Right hindlimb (tissue), 1 donor: ENCODE measurements at regions not wholly inside any gene's neighbourhood (a gene's known extent, or its start where the extent isn't known, plus 50 kb on each side); places are given as distances from the start of the nearest gene placed in this dataset.
"Not testable (repeated sequence)": the region's sequence is repeated elsewhere in the genome, so short reads cannot be mapped to it uniquely, and the experiment has no call there.

Experiments
- DNase-seq: peaks from one replicate; pipeline ENCODE4 v3.0.0-alpha.2; 2018

GRCh38 chr7:86199881-86200614 lies 443.7 kb upstream of the GRM3 start:
- DNase-seq = no peak

- DNase-seq = no peak
Measured at GRCh38 chr7:86190351-86190750, 453.4 kb upstream of the GRM3 start.

DNA sequence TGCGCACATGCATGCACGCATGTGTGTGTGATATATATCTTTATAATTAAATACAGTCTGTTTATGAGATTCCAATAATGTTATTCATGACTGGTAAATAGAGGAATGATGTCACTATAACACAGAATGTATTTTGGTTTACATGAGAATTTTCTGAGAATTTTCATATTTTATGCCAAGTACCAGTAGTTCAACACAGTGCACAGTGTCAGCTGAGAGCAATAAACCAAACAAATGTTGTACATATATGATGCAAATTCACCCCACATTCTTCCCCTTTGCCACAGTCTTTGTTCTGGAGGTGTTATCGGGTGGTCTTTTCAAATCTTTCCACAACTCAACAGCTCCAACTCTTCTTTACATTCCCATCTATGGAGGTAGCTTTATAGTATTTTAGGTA lies 462.2 kb upstream of the GRM3 start:
- no peak for DNase-seq

- no peak for DNase-seq
Measured at GRCh38 chr7:86164827-86165226, 478.9 kb upstream of the GRM3 start.

DNA sequence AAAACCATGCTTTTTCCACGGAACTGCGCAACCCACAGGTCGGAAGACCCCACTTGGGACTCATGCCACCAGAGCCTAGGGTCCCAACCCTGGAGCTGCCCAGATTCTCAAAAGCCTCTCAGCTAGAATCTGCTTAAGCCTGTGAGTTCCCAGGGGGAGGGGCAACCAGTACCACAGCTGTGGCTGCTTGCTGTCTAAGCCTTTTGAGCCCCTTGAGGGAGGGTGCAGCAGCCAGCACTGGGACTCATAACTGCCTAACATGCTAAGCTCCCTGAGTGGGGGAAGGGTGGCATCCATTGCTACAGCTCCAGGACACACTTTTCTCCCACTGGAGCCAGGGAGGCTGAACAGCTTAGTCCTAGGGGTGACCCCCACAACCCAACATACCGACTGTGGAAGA lies 485.6 kb upstream of the GRM3 start:
- DNase-seq = no peak

- no peak for DNase-seq
Measured at GRCh38 chr7:86155623-86156022, 488.1 kb upstream of the GRM3 start.

DNA sequence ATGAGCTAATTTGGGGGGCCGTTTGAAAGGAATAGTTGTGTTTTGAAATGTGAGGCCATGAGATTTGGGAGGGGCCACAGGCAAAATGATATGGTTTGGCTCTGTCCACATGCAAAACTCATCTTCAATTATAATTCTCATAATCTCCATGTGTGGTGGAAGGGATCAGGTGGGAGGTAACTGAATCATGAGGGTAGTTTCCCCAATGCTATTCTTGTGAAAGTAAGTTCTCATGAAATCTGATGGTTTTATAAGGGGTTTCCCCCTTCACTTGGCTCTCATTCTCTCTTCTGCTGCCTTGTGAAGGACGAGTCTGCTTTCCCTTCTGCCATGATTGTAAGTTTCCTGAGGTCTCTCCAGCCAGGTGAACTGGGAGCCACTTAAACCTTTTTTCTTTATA lies 490.8 kb upstream of the GRM3 start:
- DNase-seq = no peak

- DNase-seq = no peak
Measured at GRCh38 chr7:86149024-86149665, 494.6 kb upstream of the GRM3 start.

GRCh38 chr7:86148501-86148900 lies 495.2 kb upstream of the GRM3 start:
- no peak for DNase-seq

GRCh38 chr7:86137343-86137742 lies 506.4 kb upstream of the GRM3 start:
- no peak for DNase-seq

DNA sequence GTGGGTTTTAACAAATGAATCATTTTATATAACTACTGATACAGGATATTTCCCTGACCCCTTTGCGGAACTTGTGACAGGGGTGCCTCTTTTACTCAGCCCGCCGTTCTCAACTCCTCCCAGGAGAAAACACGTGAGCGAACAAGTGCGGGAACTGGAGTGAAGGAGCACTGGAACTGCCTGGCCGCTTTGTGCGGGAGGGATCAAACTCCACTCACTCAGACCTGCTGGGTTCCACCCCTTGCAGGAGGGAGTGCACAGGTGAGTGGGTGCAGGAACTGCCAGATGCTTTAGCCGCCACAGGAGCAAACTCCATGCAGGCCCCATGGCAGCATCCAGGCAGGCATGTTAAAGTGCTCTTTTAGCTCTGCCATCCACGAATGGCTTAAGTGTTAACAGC lies 513.4 kb upstream of the GRM3 start:
- DNase-seq = no peak

GRCh38 chr7:86123476-86123875 lies 520.2 kb upstream of the GRM3 start:
- no peak for DNase-seq

DNA sequence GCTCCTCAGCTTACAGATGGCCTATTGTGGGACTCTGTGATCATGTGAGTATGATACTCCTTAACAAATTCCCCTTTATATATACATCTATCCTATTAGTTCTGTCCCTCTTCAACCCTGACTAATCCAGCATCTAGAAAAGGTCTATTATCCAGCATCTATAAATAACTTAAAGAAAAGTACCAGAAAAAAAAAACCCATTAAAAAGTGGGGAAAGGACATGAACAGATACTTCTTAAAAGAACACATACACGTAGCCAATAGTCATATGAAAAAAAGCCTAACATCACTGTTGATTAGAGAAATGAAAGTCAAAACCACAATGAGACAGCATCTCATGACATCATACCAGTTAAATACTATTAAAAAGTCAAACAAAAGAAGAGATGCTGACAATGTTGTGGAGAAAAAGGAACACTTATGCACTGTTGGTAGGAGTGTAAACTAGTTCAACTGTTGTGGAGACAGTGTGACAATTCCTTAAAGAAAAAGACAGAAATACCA lies 549.5 kb upstream of the GRM3 start:
- DNase-seq = no peak

GRCh38 chr7:86091369-86091768 lies 552.3 kb upstream of the GRM3 start:
- no peak for DNase-seq

DNA sequence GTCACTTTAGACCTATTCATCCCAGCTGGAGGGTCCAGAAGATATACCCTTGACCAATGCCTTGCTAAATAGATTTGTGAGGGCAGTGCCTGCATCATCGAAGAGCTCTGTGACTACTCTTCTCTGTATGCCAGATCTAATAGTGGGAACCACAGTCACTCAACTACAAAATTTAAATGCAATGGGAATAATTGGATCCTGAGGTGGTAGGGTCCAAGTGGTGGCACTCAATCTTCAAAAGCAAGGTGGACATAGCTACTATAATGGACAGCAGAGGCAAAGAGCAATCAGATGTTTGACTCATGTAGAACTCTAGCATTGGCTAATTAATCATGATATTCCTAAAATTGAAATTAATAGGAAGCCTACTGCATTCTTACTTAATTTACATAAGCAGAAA lies 554.3 kb upstream of the GRM3 start:
- DNase-seq = no peak

GRCh38 chr7:86064572-86064971 lies 579.1 kb upstream of the GRM3 start:
- DNase-seq = not testable (repeated sequence)

- no peak for DNase-seq
Measured at GRCh38 chr7:86058649-86059048, 585.1 kb upstream of the GRM3 start.

DNA sequence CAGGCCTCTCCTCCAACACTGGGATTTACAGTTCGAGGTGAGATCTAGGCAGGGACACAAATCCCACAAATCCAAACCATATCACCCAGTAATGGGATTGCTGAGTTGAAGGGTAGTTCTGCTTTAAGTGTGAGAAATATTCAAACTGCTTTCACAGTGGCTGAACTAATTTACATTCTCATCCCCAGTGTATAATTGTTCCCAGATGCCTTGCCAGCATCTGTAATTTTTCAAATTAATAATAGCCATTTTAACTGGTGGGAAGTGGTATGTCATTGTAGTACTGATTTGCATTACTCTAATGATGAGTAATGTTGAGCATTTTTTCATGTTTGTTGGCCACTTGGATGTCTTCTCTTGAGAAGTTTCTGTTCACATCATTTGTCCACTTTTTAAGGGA lies 592.8 kb upstream of the GRM3 start:
- DNase-seq = no peak

- no peak for DNase-seq
Measured at GRCh38 chr7:86049910-86050309, 593.8 kb upstream of the GRM3 start.

- DNase-seq = not testable (repeated sequence)
Measured at GRCh38 chr7:86045197-86045596, 598.5 kb upstream of the GRM3 start.

GRCh38 chr7:86025807-86026206 lies 617.9 kb upstream of the GRM3 start:
- DNase-seq = no peak

DNA sequence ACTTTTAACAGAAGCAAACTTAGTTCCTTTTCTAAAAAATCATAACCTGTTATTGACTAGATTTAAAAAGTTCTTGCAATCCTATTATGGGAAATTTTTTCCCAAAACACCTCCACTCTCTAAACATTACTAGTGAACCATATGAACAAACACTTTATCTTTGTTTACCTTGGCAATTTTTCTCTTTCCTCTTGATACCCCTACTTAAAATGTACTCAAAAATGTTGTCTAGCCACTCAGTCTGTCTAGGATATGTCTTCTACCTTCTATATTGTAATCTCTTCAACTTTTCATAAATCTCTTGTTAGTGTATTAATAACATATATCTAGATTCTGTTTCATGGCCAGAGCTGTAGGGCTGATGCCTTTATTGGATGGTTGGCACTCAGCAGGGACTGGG lies 630.0 kb upstream of the GRM3 start:
- no peak for DNase-seq

DNA sequence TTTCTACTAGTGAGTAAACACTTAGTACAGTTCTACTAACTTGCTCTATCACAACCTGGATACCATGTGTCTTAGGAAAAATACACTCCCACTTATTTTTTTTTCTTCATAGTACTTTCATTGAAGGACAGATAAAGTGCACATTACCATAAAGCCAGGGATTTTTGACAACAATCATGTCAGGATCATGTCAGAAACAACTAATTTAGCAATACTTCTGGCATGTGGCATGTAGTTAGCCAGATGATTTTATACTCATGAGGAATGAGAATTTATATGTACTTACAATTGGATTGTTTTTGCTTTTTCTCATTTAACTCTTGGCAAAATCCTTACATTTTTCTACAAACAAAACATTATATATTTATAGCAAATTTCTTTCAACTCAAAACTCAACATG lies 630.7 kb upstream of the GRM3 start:
- no peak for DNase-seq

DNA sequence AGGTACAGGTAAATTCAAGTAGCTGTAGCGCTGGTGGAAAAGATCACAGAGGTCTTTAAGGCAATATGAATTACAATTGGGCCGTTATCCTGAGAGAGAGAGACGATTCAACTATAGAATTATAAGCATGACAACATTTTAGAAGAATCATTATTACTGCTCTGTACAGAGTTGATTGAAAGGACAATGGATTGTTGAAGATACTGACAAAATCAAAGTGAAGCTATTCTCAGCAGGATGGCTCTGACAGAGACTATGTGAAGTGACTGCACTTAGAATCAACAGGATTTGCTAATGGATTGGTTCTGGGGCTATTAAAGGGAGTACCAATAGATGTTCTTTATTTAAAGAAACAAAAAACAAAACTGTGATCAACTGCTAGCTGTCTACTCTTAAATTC lies 634.8 kb upstream of the GRM3 start:
- no peak for DNase-seq

GRCh38 chr7:86006909-86007308 lies 636.8 kb upstream of the GRM3 start:
- DNase-seq = no peak
